Astrocyte (in vitro differentiated cells and primary cell): ENCODE measurements at regions not wholly inside any gene's neighbourhood (a gene's known extent, or its start where the extent isn't known, plus 50 kb on each side); places are given as distances from the start of the nearest gene placed in this dataset.

Source experiments
- CTCF ChIP-seq: IDR thresholded peaks from 2 replicates; pipeline ENCODE4 v1.5.1; 2011; ENCODE audit warnings: low read depth, mild to moderate bottlenecking, inconsistent platforms, low read length, moderate library complexity; ENCODE audit not compliant: insufficient read depth
- EZH2 ChIP-seq: IDR thresholded peaks from 2 replicates; pipeline ENCODE4 v1.6.1; 2012; ENCODE audit warnings: mild to moderate bottlenecking, low read length, inconsistent platforms; ENCODE audit not compliant: insufficient read depth

- TF ChIP-seq CTCF: no peak
- TF ChIP-seq EZH2: no peak
Observed at GRCh38 chr12:19886639-19887064, 447.4 kb downstream of the AEBP2 start.
